WI38 (cell line): ENCODE measurements at regions not wholly inside any gene's neighbourhood (a gene's known extent, or its start where the extent isn't known, plus 50 kb on each side); places are given as distances from the start of the nearest gene placed in this dataset.

ENCODE experiments used
- H3K4me3 ChIP-seq: 2 replicates; pipeline ENCODE4 v1.5.1; 2011; ENCODE audit warnings: low read depth, mild to moderate bottlenecking, control low read depth, low read length
- CTCF ChIP-seq: IDR thresholded peaks from 2 replicates; pipeline ENCODE4 v1.5.1; 2012; ENCODE audit warnings: low read depth, mild to moderate bottlenecking, control low read depth, low read length

GRCh38 chr4:33626221-33626620 lies 2618.1 kb downstream of the ARAP2 start:
- TF ChIP-seq CTCF = no peak
- no peak overlapping the region for H3K4me3 ChIP-seq

- TF ChIP-seq CTCF = no peak
- no peak overlapping the region for H3K4me3 ChIP-seq
Observed at GRCh38 chr4:33628296-33628695, 2616.0 kb downstream of the ARAP2 start.

GRCh38 chr4:33649015-33649414 lies 2595.3 kb downstream of the ARAP2 start:
- no peak overlapping the region for H3K4me3 ChIP-seq
- peak; percentile 47; the same call in 1 of the 2 replicates for TF ChIP-seq CTCF

- H3K4me3 ChIP-seq = no peak overlapping the region
- no peak for TF ChIP-seq CTCF
Observed at GRCh38 chr4:33649471-33649870, 2594.8 kb downstream of the ARAP2 start.

- no peak overlapping the region for H3K4me3 ChIP-seq
- no peak for TF ChIP-seq CTCF
Observed at GRCh38 chr4:33650036-33650435, 2594.3 kb downstream of the ARAP2 start.

- no peak for TF ChIP-seq CTCF
- no peak overlapping the region for H3K4me3 ChIP-seq
Observed at GRCh38 chr4:33658971-33659370, 2585.3 kb downstream of the ARAP2 start.

GRCh38 chr4:33661636-33662035 lies 2582.7 kb downstream of the ARAP2 start:
- no peak for TF ChIP-seq CTCF
- no peak overlapping the region for H3K4me3 ChIP-seq

GRCh38 chr4:33685939-33686338 lies 2558.4 kb downstream of the ARAP2 start:
- TF ChIP-seq CTCF = no peak
- H3K4me3 ChIP-seq = no peak overlapping the region
